Mucosa of rectum (tissue), 2 donors: ENCODE measurements at regions not wholly inside any gene's neighbourhood (a gene's known extent, or its start where the extent isn't known, plus 50 kb on each side); places are given as distances from the start of the nearest gene placed in this dataset.

Source experiments
- H3K27ac ChIP-seq, 2 donors: one replicate each; pipeline ENCODE4 v1.7.0; 2013; ENCODE audit warnings: inconsistent platforms in 2 of 2, low read depth in 2 of 2, low read length in 2 of 2
- H3K27me3 ChIP-seq, 2 donors: one replicate each; pipeline ENCODE4 v1.7.0; 2013; ENCODE audit warnings: low read length in 2 of 2; ENCODE audit not compliant: control insufficient read depth in 2 of 2, insufficient read depth in 2 of 2
- H3K36me3 ChIP-seq, 2 donors: one replicate each; pipeline ENCODE4 v1.7.0; 2013; ENCODE audit warnings: low read length in 2 of 2; ENCODE audit not compliant: control insufficient read depth in 2 of 2, insufficient read depth in 2 of 2
- H3K4me1 ChIP-seq, 2 donors: one replicate each; pipeline ENCODE4 v1.7.0; 2013; ENCODE audit warnings: low read length in 2 of 2, mild to moderate bottlenecking in 1 of 2; ENCODE audit not compliant: control insufficient read depth in 2 of 2, insufficient read depth in 2 of 2
- H3K4me3 ChIP-seq, 2 donors: one replicate each; pipeline ENCODE4 v1.7.0; 2013; ENCODE audit warnings: low read length in 2 of 2
- H3K9ac ChIP-seq, 2 donors: one replicate each; pipeline ENCODE4 v1.7.0; 2013; ENCODE audit warnings: low read length in 2 of 2, low read depth in 1 of 2, mild to moderate bottlenecking in 1 of 2
- H3K9me3 ChIP-seq, 2 donors: one replicate each; pipeline ENCODE4 v1.7.0; 2013; ENCODE audit warnings: low read length in 2 of 2; ENCODE audit not compliant: control insufficient read depth in 2 of 2
- donor health status: healthy.
- donor health status: Normal muscosa, but diverticular disease.

DNA sequence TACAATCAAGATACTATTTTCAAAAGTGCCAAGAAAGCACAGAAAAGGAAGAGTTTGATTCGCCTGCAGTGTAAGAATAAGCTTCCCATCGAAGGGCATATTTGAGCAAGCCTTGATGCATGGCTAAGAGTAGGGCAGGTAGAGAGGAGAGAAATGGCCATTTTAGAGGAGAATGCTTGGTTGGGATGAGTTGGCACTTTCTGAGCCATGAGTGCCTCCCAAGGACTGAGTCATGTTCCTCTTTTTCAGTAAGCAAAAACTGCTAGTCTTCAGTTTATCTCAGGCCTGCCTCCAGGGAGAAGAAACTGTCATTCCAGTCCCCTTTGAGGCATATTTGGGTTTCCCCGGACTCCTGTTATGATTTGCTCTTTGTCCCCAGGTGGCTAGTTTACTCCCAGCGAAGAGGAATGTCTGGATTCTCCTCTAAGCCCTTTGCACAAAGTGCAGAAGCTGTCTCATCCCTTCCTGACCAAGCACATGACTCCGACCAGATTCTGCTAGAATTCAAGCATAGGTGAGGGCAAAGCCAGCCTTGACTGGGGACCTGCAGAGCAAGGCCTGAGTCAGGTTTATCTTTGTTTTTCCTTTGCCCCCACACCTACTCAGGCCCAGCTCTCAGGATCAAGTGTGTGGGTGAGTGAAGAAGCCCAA is 115.2 kb downstream of the TTC32 start:
- no peak overlapping the region for H3K27ac ChIP-seq
- H3K4me1 ChIP-seq: no peaks in the 10 kb centered on the region
- no peaks in the 10 kb centered on the region for H3K36me3 ChIP-seq
- no peaks in the 10 kb centered on the region for H3K27me3 ChIP-seq
- no peak overlapping the region for H3K4me3 ChIP-seq
- no peak overlapping the region for H3K9ac ChIP-seq
- H3K9me3 ChIP-seq: no peaks in the 10 kb centered on the region

DNA sequence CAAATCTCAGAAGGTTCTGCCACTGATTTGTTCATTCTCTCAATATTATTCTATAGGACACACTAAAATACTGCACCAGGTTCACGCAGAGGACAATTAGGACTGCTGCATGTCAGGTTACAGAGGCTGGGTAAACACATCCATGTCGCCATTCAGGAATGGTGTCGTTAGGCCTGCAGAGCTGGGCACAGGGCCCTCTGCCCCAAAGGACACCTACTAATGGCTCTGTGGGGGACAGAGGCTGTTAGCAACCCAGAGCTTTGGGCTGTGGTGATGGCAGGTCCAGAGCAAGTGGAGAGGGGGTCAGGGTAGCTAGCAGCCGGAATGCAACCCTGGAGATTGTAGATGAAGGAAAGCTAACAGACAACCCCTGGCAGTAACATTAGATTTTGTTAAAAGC is 115.9 kb downstream of the TTC32 start:
- H3K9me3 ChIP-seq: no peaks in the 10 kb centered on the region
- no peaks in the 10 kb centered on the region for H3K4me1 ChIP-seq
- H3K9ac ChIP-seq: no peak overlapping the region
- no peaks in the 10 kb centered on the region for H3K27me3 ChIP-seq
- H3K36me3 ChIP-seq: no peaks in the 10 kb centered on the region
- H3K4me3 ChIP-seq: no peak overlapping the region
- H3K27ac ChIP-seq: no peak overlapping the region

DNA sequence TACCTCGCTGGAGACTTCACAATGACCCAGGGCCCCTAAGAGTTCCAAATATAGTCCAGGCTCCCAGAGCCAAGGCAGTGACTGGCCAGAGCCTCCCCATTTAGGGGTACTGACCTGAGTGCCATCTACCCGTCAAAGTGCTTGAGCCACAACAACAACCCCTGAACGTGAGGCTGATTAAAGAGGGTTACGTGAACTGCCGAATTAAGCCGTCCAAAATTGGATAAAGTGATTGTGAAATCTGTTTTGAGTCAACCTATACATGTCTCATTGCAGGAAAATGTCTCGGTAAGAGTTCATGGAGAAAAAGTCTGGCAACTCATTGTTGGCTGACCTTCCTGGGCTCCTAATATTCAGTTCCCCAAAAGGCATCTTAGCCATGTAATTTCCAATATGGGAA is 116.3 kb downstream of the TTC32 start:
- no peak overlapping the region for H3K27ac ChIP-seq
- H3K27me3 ChIP-seq: no peaks in the 10 kb centered on the region
- no peaks in the 10 kb centered on the region for H3K4me1 ChIP-seq
- H3K9me3 ChIP-seq: no peaks in the 10 kb centered on the region
- no peak overlapping the region for H3K4me3 ChIP-seq
- no peak overlapping the region for H3K9ac ChIP-seq
- no peaks in the 10 kb centered on the region for H3K36me3 ChIP-seq

DNA sequence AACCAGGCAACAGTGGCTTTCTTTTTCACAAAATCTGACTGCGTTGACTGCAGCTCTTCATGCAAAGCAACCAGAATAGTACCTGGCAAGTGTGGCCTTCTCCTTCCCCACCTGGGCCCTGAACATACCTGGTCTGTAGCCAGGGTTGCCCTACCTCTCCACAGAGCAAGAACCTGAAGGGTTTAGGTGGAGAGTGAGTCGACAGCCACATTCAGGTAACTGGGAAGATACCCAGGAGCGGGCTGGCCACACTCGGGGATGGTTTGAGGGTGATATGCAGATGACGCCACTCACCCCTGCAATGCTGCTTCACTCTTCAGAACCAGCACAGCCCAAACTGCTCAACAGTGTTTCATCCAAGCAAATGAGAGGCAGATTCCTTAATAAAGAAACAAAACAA is 117.3 kb downstream of the TTC32 start:
- Histone ChIP-seq H3K9me3 (no peaks in the 10 kb centered on the region), H3K27me3 (no peaks in the 10 kb centered on the region), H3K4me1 (no peaks in the 10 kb centered on the region), H3K36me3 (no peaks in the 10 kb centered on the region), H3K27ac (no peak overlapping the region), H3K4me3 (no peak overlapping the region), H3K9ac (no peak overlapping the region)

DNA sequence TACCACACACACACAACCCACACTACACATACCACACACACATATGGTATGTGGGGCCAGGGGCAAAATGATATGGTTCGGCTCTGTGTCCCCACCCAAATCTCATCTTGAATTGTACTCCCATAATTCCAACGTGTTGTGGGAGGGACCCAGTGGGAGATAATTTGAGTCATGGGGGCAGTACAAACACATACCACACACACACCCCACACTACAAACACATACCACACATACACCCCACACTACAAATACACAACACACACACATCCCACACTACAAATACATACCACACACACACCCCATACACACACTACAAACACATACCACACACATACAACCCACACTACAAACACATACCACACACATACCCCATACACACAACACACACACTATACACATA is 117.8 kb downstream of the TTC32 start:
- Histone ChIP-seq H3K27ac (no peak overlapping the region), H3K9ac (no peak overlapping the region), H3K4me3 (no peak overlapping the region), H3K27me3 (no peaks in the 10 kb centered on the region), H3K4me1 (no peaks in the 10 kb centered on the region), H3K36me3 (no peaks in the 10 kb centered on the region), H3K9me3 (no peaks in the 10 kb centered on the region)

DNA sequence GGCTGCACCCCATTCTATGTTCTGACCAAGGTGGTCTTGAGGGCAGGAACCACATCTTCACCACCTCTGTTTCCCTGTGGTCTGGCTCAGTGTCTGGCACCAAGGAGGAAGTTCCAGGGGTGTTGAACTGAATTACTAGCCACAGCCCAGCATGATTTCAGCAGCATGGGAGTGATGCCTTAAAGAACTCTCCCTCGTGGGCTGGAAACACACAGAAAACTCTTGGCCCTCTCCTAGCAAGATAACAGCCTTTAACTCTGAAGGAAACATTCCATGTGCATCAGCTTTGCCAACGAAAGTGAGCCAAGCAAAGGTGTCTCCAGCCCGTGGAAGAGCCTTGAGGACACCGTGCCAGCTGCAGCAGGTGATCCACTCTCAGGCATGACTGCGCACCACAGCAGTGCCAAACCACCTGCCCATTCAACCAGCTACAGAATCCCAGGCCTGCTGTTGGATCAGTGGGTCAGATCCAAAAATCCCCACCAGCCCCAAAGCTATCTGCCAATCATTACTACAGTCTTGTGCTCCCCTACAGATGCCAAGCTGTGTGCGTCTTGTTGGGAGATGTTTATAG is 124.8 kb downstream of the TTC32 start:
- Histone ChIP-seq H3K27ac (no peak overlapping the region), H3K9ac (no peak overlapping the region), H3K9me3 (no peaks in the 10 kb centered on the region)

DNA sequence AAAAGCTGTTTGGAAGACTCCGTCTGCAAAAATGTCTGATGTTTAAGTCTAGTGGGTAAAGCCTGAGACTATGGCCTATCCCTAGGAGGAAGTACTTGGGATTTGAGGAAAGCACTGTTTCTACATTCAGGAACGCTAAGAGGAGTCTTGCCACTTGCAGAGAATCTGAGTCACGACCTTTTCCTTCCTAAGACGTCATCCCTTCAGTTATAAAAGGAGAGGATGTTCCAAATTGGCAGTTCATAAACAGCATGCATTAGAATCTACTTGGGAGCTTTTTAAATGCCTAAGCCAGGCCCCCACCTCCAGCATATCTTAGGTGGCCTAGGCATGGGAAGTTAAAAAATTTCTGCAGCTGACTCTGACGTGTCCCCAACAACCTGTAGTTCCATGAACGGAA is 125.9 kb downstream of the TTC32 start:
- no peaks in the 10 kb centered on the region for H3K27me3 ChIP-seq
- H3K9me3 ChIP-seq: no peaks in the 10 kb centered on the region
- H3K9ac ChIP-seq: no peak overlapping the region
- no peak overlapping the region for H3K4me3 ChIP-seq
- no peaks in the 10 kb centered on the region for H3K4me1 ChIP-seq
- no peak overlapping the region for H3K27ac ChIP-seq
- no peaks in the 10 kb centered on the region for H3K36me3 ChIP-seq

More for the DNA sequence above, 124.8 kb downstream of the TTC32 start:
- H3K4me3 ChIP-seq: no peak overlapping the region
- no peaks in the 10 kb centered on the region for H3K4me1 ChIP-seq
- no peaks in the 10 kb centered on the region for H3K36me3 ChIP-seq
- no peaks in the 10 kb centered on the region for H3K27me3 ChIP-seq

DNA sequence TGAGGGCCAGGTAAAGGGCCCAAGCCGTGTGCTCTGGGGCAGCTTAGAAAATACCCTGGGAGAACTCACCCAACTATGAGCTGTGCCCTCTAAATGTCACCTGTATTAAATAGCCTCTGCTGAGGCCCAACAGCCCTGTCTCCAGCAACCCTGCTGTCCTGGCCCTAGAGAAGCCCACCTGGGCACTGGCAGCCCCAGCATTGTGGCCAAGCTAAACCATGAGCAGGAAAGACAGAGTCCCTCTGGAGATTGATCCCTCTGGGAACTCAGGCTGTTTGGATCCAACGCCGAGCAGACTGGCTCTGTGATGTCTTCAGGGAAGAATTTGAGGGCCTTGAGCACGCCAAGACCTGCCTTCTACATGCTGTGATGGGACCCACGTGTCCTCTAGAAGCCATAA is 126.5 kb downstream of the TTC32 start:
- no peak overlapping the region for H3K27ac ChIP-seq
- no peaks in the 10 kb centered on the region for H3K4me1 ChIP-seq
- no peaks in the 10 kb centered on the region for H3K27me3 ChIP-seq
- no peaks in the 10 kb centered on the region for H3K36me3 ChIP-seq
- no peaks in the 10 kb centered on the region for H3K9me3 ChIP-seq
- no peak overlapping the region for H3K4me3 ChIP-seq
- H3K9ac ChIP-seq: no peak overlapping the region

DNA sequence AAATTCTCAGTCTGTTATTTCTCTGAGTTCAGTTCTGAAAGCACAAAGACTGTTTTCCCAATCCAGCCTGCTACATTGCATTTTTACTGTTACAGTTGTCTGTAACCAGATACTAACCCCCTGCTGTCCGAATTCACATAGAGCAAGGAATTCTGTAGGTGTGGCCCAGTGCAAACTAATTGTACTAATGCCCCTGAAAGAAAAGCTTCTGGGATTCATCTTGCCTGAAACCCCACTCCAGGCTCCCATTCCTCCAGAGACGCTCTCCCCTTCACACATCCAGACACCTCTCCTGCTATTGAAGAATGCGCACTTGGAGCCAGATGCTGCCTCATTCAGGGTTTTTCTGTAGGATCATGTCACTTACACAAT is 127.0 kb downstream of the TTC32 start:
- H3K27ac ChIP-seq: no peak overlapping the region
- H3K4me3 ChIP-seq: no peak overlapping the region
- no peaks in the 10 kb centered on the region for H3K9me3 ChIP-seq
- H3K9ac ChIP-seq: no peak overlapping the region
- no peaks in the 10 kb centered on the region for H3K27me3 ChIP-seq
- H3K36me3 ChIP-seq: no peaks in the 10 kb centered on the region
- H3K4me1 ChIP-seq: no peaks in the 10 kb centered on the region

DNA sequence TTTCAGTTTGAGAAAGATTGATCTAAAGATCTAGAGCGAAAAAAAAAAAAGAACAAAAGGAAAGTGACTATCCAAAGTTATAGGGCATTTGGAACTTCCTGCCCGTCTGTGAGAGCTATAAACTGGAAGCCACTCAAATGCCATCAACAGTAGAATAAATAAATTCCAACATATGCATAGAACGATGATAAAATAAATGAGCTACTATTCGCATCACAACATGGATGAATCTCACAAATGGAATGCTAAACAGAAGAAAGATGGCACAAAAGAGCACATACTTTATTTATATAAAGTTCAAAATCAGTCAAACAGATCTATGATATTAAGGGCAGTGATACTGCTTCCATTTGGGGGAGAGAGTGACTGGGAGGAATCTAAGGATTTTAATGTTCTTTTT is 128.8 kb downstream of the TTC32 start:
- H3K9me3 ChIP-seq: no peaks in the 10 kb centered on the region
- no peak overlapping the region for H3K27ac ChIP-seq
- no peaks in the 10 kb centered on the region for H3K27me3 ChIP-seq
- no peaks in the 10 kb centered on the region for H3K4me1 ChIP-seq
- H3K4me3 ChIP-seq: no peak overlapping the region
- no peaks in the 10 kb centered on the region for H3K36me3 ChIP-seq
- H3K9ac ChIP-seq: no peak overlapping the region

DNA sequence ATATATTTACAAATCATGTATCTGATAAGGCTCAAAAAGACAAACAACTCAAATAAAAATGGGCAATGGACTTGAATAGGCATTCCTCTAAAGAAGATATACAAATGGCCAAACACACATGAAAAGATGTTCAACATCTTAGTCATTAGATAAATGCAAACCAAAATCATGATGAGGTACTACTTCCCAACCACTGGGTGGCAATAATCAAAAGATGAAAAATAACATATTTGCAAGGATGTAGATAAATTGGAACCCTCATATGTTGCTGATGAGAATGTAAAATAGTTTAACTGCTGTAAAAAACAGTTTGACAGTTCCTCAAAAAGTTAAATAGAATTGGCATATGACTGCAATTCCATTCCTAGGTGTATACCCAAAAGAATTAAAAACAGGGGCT is 132.3 kb downstream of the TTC32 start:
- Histone ChIP-seq H3K27ac (no peak overlapping the region), H3K9ac (no peak overlapping the region), H3K4me3 (no peak overlapping the region), H3K9me3 (no peaks in the 10 kb centered on the region), H3K36me3 (no peaks in the 10 kb centered on the region), H3K27me3 (no peaks in the 10 kb centered on the region), H3K4me1 (no peaks in the 10 kb centered on the region)
